HepG2 (cell line): ENCODE measurements at regions not wholly inside any gene's neighbourhood (a gene's known extent, or its start where the extent isn't known, plus 50 kb on each side); places are given as distances from the start of the nearest gene placed in this dataset.
A peak's percentile ranks its signal among the peaks of the same experiment; 100 is the strongest.

Experiments
- FOXA1 ChIP-seq, 2 experiments: fragments of 450-650 bp in 1 of 2; sonication (generic) in 1 of 2; formaldehyde crosslinking in 1 of 2; IDR thresholded peaks; 2 replicates each; pipeline versions ENCODE4 v1.4.0 to v1.6.1; 2016 to 2020; ENCODE audit warnings: missing genetic modification reagents in 1 of 2
- HNRNPH1 ChIP-seq: fragments of 200-400 bp; formaldehyde crosslinking; optimal IDR thresholded peaks from 2 replicates; pipeline ENCODE3; 2017; ENCODE audit warnings: mild to moderate bottlenecking, low read depth, low read length
- HOXA5 ChIP-seq: sonication (generic); formaldehyde crosslinking; IDR thresholded peaks from 2 replicates; pipeline ENCODE4 v1.4.0; 2020; ENCODE audit warnings: missing genetic modification reagents
- ISL2 ChIP-seq: sonication (generic); formaldehyde crosslinking; IDR thresholded peaks from 2 replicates; pipeline ENCODE4 v1.5.0; 2020; ENCODE audit warnings: missing genetic modification reagents
- MEIS2 ChIP-seq: sonication (generic); formaldehyde crosslinking; IDR thresholded peaks from 2 replicates; pipeline ENCODE4 v1.9.0; 2021; ENCODE audit warnings: mild to moderate bottlenecking, missing genetic modification reagents
- NFE2 ChIP-seq: sonication (generic); formaldehyde crosslinking; IDR thresholded peaks from 2 replicates; pipeline ENCODE4 v1.4.0; 2020; ENCODE audit warnings: missing genetic modification reagents
- PATZ1 ChIP-seq: sonication (generic); formaldehyde crosslinking; IDR thresholded peaks from 2 replicates; pipeline ENCODE4 v1.4.0; 2020; ENCODE audit warnings: missing genetic modification reagents
- POGZ ChIP-seq: sonication (generic); formaldehyde crosslinking; IDR thresholded peaks from 2 replicates; pipeline ENCODE4 v1.4.0; 2020; ENCODE audit warnings: mild to moderate bottlenecking, missing genetic modification reagents
- RFX1 ChIP-seq: fragments of 450-650 bp; IDR thresholded peaks from 2 replicates; pipeline ENCODE4 v1.6.1; 2017
- RNF219 ChIP-seq: sonication (generic); formaldehyde crosslinking; IDR thresholded peaks from 2 replicates; pipeline ENCODE4 v1.5.0; 2020; ENCODE audit warnings: mild to moderate bottlenecking, missing genetic modification reagents
- THYN1 ChIP-seq: sonication (generic); formaldehyde crosslinking; IDR thresholded peaks from 2 replicates; pipeline ENCODE4 v1.8.1; 2023; ENCODE audit warnings: low read depth, mild to moderate bottlenecking, moderate library complexity, missing genetic modification reagents, borderline replicate concordance
- TIGD3 ChIP-seq: sonication (generic); formaldehyde crosslinking; IDR thresholded peaks from 2 replicates; pipeline ENCODE4 v1.5.1; 2020; ENCODE audit warnings: mild to moderate bottlenecking, missing genetic modification reagents, borderline replicate concordance
- ZNF30 ChIP-seq: sonication (generic); formaldehyde crosslinking; IDR thresholded peaks from 2 replicates; pipeline ENCODE4 v1.5.0; 2020; ENCODE audit warnings: mild to moderate bottlenecking, missing genetic modification reagents
- ZNF333 ChIP-seq: sonication (generic); formaldehyde crosslinking; IDR thresholded peaks from 2 replicates; pipeline ENCODE4 v1.4.0; 2020; ENCODE audit warnings: mild to moderate bottlenecking, missing genetic modification reagents, borderline replicate concordance
- ZNF562 ChIP-seq: sonication (generic); formaldehyde crosslinking; IDR thresholded peaks from 2 replicates; pipeline ENCODE4 v1.8.0; 2022; ENCODE audit warnings: missing genetic modification reagents, borderline replicate concordance
- ZNF563 ChIP-seq: sonication (generic); formaldehyde crosslinking; IDR thresholded peaks from 2 replicates; pipeline ENCODE4 v1.8.0; 2022; ENCODE audit warnings: mild to moderate bottlenecking, moderate library complexity, missing genetic modification reagents
- ZNF567 ChIP-seq: sonication (generic); formaldehyde crosslinking; IDR thresholded peaks from 2 replicates; pipeline ENCODE4 v1.8.1; 2023; ENCODE audit warnings: mild to moderate bottlenecking, missing genetic modification reagents, borderline replicate concordance
- ZNF580 ChIP-seq: IDR thresholded peaks from 2 replicates; pipeline ENCODE4 v1.6.1; 2016; ENCODE audit warnings: low read depth, borderline replicate concordance
- ZNF597 ChIP-seq: sonication (generic); formaldehyde crosslinking; IDR thresholded peaks from 2 replicates; pipeline ENCODE4 v1.5.0; 2020; ENCODE audit warnings: missing genetic modification reagents
- ZNF672 ChIP-seq: sonication (generic); formaldehyde crosslinking; IDR thresholded peaks from 2 replicates; pipeline ENCODE4 v1.8.1; 2022; ENCODE audit warnings: missing genetic modification reagents
- ZNF790 ChIP-seq: sonication (generic); formaldehyde crosslinking; IDR thresholded peaks from 2 replicates; pipeline ENCODE4 v1.8.0; 2022; ENCODE audit warnings: missing genetic modification reagents, mild to moderate bottlenecking, borderline replicate concordance
- ZNF850 ChIP-seq: sonication (generic); formaldehyde crosslinking; conservative IDR thresholded peaks from 2 replicates; pipeline ENCODE4 v1.9.0; 2021; ENCODE audit warnings: mild to moderate bottlenecking, missing genetic modification reagents
- ZSCAN22 ChIP-seq: sonication (generic); formaldehyde crosslinking; IDR thresholded peaks from 2 replicates; pipeline ENCODE4 v1.4.0; 2020; ENCODE audit warnings: mild to moderate bottlenecking, missing genetic modification reagents

- TF ChIP-seq RNF219 (CRISPR knock-in tag) = no peak
- peak; percentile 21; the same call in 1 of the 2 replicates for TF ChIP-seq PATZ1 (CRISPR knock-in tag)
- TF ChIP-seq ZNF597 (CRISPR knock-in tag) = no peak
- no peak for TF ChIP-seq ZNF563 (CRISPR knock-in tag)
- no peak for TF ChIP-seq ZNF580 (CRISPR knock-in tag)
- peak; percentile 100 for TF ChIP-seq MEIS2
- TF ChIP-seq POGZ (CRISPR knock-in tag) = 0 out of 2 replicates have a peak, but pooled peaks have one; percentile 22
- TF ChIP-seq ZNF567 (CRISPR knock-in tag) = no peak
- no peak for TF ChIP-seq HNRNPH1
- TF ChIP-seq ZNF850 = no peak
- TF ChIP-seq NFE2 (CRISPR knock-in tag) = no peak
- TF ChIP-seq THYN1 = no peak
- no peak for TF ChIP-seq ZNF333 (CRISPR knock-in tag)
- TF ChIP-seq ZNF672 = no peak
- 0 out of 2 replicates have a peak, but pooled peaks have one; percentile 27 for TF ChIP-seq HOXA5 (CRISPR knock-in tag)
- no peak for TF ChIP-seq ZSCAN22 (CRISPR knock-in tag)
- no peak for TF ChIP-seq ZNF30
- TF ChIP-seq ZNF562 (CRISPR knock-in tag) = no peak
- no peak for TF ChIP-seq FOXA1 (IDR thresholded peaks at IDR 0.05)
- no peak for TF ChIP-seq FOXA1 (CRISPR knock-in tag; IDR thresholded peaks at IDR 0.05)
- TF ChIP-seq ZNF790 (CRISPR knock-in tag) = no peak
- TF ChIP-seq ISL2 (CRISPR knock-in tag) = no peak
- TF ChIP-seq TIGD3 (CRISPR knock-in tag) = no peak
- TF ChIP-seq RFX1 = no peak
These were observed 83.5 kb upstream of the BCL6 start (continued) for GRCh38 chr3:187828579-187829452.
